Mucosa of descending colon (tissue), 3 donors: ENCODE measurements at regions not wholly inside any gene's neighbourhood (a gene's known extent, or its start where the extent isn't known, plus 50 kb on each side); places are given as distances from the start of the nearest gene placed in this dataset.

Source experiments
- ATAC-seq: fragments of 200-7000 bp; cut with Tn5 transposase; one replicate; pipeline ENCODE4 v1.9.1; 2020; ENCODE audit warnings: mild to moderate bottlenecking, moderate library complexity
- DNase-seq, 3 donors: peaks; one replicate each; pipeline ENCODE4 v3.0.0-alpha.2; 2020
- H3K36me3 ChIP-seq: fragments of 200-600 bp; one replicate; pipeline ENCODE4 v1.8.0; 2021; ENCODE audit warnings: low read depth, mild to moderate bottlenecking
- H3K4me1 ChIP-seq: fragments of 200-600 bp; one replicate; pipeline ENCODE4 v1.8.0; 2021; ENCODE audit warnings: low read depth, mild to moderate bottlenecking
- H3K4me3 ChIP-seq: fragments of 200-600 bp; one replicate; pipeline ENCODE4 v1.8.0; 2021; ENCODE audit warnings: mild to moderate bottlenecking
- H3K9me3 ChIP-seq: fragments of 200-600 bp; one replicate; pipeline ENCODE4 v1.8.0; 2021; ENCODE audit warnings: mild to moderate bottlenecking
- intact Hi-C, 2 donors: fragments of 100-400 bp; cut with DNase I in 1 of 2; cut with micrococcal nuclease in 1 of 2; formaldehyde crosslinking; loops; one replicate each; pipeline versions ENCODE4 v1.11.0 to v1.11.1; 2022; cut with DNase I, micrococcal nuclease
- TF ChIP-seq, protein P1 (sequence below): fragments of 200-600 bp; IDR thresholded peaks from one replicate; pipeline ENCODE4 v1.8.0; 2022; ENCODE audit warnings: antibody characterized with exemption, mild to moderate bottlenecking
- donor health status: DM: no; HTN: no; CAD: no; lungs with moderate emphysema.
- donor health status: DM: no; HTN: no; CAD: no.
- donor health status: DM: no; HTN: yes; CAD: no.

GRCh38 chrX:120775959-120776358 is 99.7 kb downstream of the CT47B1 start:
- no peaks in the 10 kb centered on the region for H3K36me3 ChIP-seq
- no peak for ATAC-seq
- intact Hi-C loops: no loop called here
- TF ChIP-seq, protein P1, sequence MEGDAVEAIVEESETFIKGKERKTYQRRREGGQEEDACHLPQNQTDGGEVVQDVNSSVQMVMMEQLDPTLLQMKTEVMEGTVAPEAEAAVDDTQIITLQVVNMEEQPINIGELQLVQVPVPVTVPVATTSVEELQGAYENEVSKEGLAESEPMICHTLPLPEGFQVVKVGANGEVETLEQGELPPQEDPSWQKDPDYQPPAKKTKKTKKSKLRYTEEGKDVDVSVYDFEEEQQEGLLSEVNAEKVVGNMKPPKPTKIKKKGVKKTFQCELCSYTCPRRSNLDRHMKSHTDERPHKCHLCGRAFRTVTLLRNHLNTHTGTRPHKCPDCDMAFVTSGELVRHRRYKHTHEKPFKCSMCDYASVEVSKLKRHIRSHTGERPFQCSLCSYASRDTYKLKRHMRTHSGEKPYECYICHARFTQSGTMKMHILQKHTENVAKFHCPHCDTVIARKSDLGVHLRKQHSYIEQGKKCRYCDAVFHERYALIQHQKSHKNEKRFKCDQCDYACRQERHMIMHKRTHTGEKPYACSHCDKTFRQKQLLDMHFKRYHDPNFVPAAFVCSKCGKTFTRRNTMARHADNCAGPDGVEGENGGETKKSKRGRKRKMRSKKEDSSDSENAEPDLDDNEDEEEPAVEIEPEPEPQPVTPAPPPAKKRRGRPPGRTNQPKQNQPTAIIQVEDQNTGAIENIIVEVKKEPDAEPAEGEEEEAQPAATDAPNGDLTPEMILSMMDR: no peak
- no peak for DNase-seq
- H3K9me3 ChIP-seq: no peaks in the 10 kb centered on the region
- no peak overlapping the region for H3K4me3 ChIP-seq
- no peaks in the 10 kb centered on the region for H3K4me1 ChIP-seq

- TF ChIP-seq, protein P1: no peak
- DNase-seq (no peak), ATAC-seq (no peak)
- no peaks in the 10 kb centered on the region for H3K4me1 ChIP-seq
- intact Hi-C loops: no loop called here
- H3K36me3 ChIP-seq: no peaks in the 10 kb centered on the region
- no peaks in the 10 kb centered on the region for H3K9me3 ChIP-seq
- H3K4me3 ChIP-seq: no peak overlapping the region
These were observed 101.1 kb downstream of the CT47B1 start for GRCh38 chrX:120774606-120775005.

DNA sequence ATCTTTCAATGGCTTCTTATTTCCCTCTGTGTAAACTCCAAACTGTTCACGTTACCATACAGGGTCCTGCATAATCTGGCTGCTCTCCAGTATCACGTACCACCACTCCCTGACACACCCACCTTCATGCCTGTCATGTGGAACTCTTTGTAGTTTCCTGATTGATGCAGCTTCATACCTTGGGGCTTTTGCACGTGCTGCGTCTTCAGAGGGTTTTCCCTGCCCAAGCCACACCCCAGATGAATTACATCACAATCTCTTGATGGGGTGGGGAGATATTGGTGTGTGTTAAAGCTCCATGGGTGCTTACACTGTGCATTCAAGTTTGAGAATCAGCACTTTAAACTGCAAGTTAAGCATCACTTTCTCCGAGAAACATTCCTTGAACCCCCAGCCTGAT is 101.9 kb downstream of the CT47B1 start:
- Histone ChIP-seq H3K4me1 (no peaks in the 10 kb centered on the region), H3K4me3 (no peak overlapping the region), H3K9me3 (no peaks in the 10 kb centered on the region), H3K36me3 (no peaks in the 10 kb centered on the region)
- no peak for DNase-seq
- peak; percentile 28 for ATAC-seq
- intact Hi-C loops: no loop called here
- TF ChIP-seq, protein P1: no peak

DNA sequence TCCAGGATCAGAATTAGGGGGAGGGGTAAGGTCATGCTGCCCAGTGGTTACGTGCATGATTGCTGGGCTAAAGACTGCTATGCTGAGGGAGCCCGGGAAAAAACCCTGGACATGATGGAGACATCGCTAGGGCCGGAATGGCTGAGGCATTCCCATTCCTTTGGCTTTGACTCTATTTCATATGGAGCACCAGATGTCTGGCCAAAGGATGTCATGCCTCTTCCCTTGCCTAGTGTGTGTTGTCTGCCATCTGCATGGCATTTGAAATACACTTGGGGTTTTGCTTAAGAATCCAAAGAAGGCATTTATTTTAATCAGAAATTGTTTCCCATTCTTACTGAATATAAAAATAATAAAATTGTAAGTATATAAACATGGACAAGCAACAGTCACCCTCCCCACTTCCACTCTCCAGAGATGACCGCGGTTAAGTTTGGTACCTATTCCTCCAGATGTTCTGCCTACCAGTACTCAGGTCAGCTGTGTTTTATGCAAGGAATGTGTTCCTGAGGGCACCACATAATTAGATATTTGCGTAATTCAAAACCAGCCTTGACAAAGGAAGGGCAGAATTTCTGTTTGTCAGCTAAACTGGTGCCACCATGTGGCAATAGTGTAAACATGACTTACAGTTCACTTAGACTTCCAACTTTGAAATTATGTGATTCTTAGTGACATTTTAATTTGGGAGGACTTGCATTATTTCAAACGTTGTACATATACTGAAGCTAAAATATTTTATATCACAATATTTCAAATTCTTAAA is 105.9 kb downstream of the CT47B1 start:
- Histone ChIP-seq H3K4me1 (no peaks in the 10 kb centered on the region), H3K9me3 (no peaks in the 10 kb centered on the region), H3K4me3 (no peak overlapping the region), H3K36me3 (no peaks in the 10 kb centered on the region)
- intact Hi-C loops: no loop called here
- TF ChIP-seq, protein P1: no peak
- no peak for DNase-seq
- ATAC-seq: peak; percentile 37

DNA sequence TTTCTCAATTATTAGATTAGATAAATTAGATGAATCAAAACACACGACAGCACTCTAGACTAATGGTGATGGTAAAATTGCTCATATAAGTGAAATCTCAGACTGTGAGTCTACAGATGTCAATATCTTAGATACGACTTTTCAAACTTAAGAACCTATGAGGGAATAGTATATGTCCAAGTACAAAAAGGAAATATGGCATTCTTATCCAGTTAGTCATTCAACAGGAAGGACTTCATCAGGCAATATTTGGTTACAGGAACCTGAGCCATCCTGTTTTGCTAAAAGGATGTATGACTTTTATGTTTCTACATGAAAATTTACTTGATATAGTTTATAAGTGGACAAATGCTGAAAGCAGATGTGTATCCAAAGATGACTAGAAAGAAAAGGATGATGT is 107.0 kb downstream of the CT47B1 start:
- ATAC-seq (no peak), DNase-seq (no peak)
- intact Hi-C loops: no loop called here
- TF ChIP-seq, protein P1: no peak
- Histone ChIP-seq H3K36me3 (no peaks in the 10 kb centered on the region), H3K4me3 (no peak overlapping the region), H3K4me1 (no peaks in the 10 kb centered on the region), H3K9me3 (no peaks in the 10 kb centered on the region)
